ENCODE measurements at regions not wholly inside any gene's neighbourhood (a gene's known extent, or its start where the extent isn't known, plus 50 kb on each side); places are given as distances from the start of the nearest gene placed in this dataset.
A peak's percentile ranks its signal among the peaks of the same experiment; 100 is the strongest.

DNA sequence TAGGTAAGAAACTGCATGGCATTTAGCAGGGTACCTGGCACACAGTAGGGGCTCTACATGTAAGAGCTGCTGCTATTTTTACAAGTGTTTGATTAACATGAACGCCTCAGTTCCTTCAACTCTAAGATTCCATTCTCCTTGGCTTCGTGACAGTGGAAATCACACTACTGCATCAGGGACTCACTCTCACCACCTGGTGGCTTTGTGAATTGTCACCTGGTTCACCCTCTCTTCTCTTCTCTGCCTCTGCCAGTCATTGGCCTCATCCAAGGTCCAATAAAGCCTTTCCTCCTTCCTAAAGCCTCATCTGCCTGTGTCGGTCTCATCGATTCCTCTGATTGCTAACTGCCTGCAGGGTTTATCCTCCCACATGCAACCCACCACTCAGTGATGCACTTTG lies 476.4 kb downstream of the VRK1 start:
- DNase-seq = no peak

- no peak for DNase-seq
These were observed 477.4 kb downstream of the VRK1 start for GRCh38 chr14:97274626-97275025.

GRCh38 chr14:97275276-97275675 lies 478.1 kb downstream of the VRK1 start:
- no peak for DNase-seq

DNA sequence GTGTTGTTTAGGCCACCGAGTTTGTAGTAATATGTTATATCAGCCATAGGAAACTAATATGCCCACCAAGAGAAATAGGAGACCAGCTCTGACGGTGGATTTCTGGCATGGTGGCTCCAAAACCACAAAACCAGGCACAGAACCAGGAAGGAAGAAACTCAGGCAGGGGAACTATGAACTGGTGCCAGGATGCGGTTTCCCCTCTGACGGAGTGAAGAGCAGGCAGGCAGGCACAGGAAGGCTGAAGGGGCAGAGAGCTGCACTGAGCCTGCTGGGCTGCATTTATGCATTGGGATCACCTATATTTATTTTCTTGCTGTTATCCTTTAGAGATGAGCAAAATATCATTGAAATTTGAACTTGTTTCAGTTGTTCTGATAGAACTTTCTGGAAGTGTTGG lies 479.4 kb downstream of the VRK1 start:
- DNase-seq = peak in 1 of 2 donors; percentile 16

GRCh38 chr14:97277711-97278110 lies 480.5 kb downstream of the VRK1 start:
- no peak for DNase-seq

GRCh38 chr14:97280526-97280925 lies 483.3 kb downstream of the VRK1 start:
- DNase-seq = no peak

GRCh38 chr14:97281741-97282140 lies 484.6 kb downstream of the VRK1 start:
- no peak for DNase-seq

DNA sequence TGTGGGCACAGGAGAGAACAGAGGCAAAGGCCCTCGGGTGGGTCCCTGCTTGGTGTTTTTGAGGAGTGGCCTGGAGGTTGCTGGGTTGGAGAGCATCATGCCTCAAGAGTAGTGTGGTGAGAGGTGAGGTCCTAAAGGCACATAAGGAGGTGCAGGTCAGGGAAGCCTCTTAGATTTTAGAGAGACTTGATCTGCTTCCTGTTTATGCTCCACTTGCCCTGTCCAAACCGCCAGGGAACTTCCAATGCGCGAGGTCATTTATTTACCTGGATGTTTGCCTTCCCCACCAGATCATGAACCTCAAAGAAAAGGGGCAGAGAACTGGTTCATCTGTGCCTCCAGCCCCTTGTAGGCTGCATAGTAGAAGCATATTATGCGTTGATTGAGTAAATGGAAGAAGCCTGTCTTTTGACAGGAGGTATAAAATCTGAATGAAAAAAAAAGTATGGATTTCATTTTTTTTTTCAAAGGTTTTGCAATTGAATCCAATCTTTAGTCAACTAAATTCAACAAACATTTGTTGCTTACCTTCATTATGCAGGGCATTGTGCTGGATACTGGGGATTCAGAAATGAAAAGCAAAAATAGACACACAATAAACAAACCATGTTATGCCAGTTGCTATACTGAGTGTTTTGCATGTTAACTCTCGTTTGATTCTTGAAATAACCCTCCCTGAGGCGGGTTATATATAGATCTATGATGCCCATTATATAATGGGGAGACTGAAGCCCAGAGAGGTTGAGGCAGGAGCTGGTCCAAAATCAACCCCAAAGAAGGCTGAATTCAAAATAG lies 485.2 kb downstream of the VRK1 start:
- no peak for DNase-seq

DNA sequence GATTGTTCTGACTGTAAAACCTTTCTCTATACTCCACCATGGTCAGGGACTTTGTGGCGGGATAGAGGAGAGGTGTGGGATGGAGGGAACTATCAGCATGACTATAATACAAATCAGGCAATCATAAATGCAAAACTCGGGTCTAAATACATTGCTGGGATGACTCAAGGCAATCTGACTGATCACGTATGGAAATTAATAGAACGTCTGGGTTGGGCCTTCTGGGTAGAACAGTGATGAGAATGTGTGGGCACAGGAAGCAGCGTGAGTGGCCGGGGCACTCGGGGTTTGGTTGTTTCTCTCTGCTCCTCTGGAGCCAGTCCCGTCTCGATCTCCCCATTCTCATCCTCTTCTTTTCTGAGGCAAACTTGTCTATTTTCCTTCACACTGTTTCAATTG lies 485.8 kb downstream of the VRK1 start:
- DNase-seq = no peak

GRCh38 chr14:97283426-97283825 lies 486.2 kb downstream of the VRK1 start:
- no peak for DNase-seq

DNA sequence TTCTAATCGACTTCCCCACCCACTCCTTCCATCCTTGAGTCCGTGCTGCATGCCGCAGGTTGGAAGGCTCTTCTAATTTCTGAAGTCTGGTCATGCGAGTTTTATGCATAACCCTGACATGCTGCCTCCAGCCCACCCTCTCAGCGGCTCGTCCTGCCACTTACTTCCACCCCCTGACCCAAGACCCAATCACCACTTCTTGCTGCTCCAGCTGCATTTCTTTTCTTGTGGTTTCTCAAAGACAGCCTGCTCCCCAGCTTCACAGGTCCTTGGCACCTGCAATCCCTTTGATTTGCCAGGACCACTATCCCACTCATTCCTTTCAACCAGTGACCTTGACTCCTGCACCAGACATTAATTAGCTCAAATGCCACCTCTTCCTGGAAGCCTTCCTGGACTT lies 486.7 kb downstream of the VRK1 start:
- DNase-seq = no peak

GRCh38 chr14:97287956-97288355 lies 490.8 kb downstream of the VRK1 start:
- no peak for DNase-seq

- DNase-seq = no peak
These were observed 492.9 kb downstream of the VRK1 start for GRCh38 chr14:97290065-97290464.

DNA sequence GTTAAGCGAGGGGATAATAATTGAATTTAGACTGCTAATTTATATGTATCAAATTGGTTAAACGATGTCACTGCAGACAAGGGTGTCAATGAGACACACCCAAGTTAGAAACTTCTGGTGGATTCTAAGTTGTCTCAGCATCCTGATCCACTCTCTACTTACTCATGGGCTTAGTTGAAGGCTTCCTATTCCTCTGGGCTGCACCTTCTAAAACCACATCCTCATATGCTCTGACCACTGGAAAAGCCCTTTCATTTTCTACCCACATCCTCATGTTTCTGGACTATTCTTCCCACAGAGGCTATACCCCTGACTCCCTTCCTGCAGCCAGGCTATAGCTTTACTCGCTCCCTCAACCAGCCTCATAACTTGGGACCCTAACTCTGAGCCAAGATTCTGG lies 493.8 kb downstream of the VRK1 start:
- no peak for DNase-seq

- no peak for DNase-seq
These were observed 496.5 kb downstream of the VRK1 start for GRCh38 chr14:97293659-97294058.

DNA sequence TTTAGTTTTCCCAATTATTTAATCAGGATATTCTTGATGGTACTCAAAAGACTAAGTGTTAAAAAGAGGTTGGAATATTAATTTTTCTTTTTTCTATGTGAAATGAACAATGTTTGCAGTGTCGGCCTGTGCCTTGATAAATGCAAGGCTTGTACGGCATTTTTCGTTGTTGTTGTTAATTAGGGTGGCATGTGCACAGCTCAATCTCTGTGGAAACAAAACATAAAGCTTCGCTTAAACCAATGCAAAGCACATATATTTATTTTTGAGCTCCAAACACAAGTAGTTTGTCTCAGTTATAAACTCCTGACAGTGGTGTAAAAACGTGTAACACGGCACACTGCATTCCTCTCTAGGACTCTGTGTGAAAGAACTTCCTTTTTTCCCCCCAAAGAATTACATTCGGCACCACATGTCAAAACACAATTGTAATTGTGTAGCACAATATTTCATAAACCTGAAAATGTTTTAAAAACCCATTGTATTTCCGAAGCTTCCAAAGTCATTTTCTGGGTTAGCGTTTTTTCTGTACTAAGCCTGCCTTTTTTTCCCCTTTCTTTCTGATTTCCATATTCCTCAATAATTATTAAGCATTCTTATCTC lies 498.0 kb downstream of the VRK1 start:
- DNase-seq = no peak

DNA sequence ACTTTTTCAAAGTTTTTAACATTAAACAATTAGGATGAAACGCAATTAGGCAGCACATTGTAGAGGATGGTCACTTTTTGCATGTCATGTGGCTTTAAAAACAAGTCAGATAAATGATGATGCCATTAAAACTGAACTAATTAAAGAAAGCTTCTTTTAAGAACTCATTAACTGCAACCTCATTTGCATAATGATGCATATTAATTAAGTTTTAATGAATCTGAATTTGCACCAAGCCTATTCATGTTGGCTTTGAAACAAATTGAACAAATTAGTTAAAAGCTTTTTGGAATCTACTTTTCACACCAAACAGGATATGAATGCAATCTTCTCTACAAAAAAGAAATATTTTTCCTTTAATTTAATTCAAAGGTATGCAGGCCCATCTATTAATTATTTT lies 499.0 kb downstream of the VRK1 start:
- DNase-seq = no peak

DNA sequence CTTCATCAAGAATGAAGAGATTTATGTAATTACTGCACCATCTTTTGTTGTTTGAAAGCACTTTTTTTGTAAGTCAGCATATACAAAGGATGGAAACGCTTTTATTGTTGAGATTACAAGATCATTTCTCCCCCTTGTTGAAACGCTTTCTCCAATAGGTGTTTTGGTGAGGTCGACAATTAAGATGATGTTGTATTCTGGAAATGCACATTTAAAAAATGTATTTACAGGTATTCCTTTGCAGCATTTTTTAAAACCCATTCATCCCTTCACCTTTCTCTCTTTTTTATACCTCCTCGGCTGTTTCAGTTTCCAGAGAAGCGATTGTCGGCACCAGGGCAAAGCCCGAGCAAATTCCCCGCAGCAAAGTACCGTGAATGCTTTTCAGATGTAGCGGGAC lies 499.9 kb downstream of the VRK1 start:
- DNase-seq = no peak

DNA sequence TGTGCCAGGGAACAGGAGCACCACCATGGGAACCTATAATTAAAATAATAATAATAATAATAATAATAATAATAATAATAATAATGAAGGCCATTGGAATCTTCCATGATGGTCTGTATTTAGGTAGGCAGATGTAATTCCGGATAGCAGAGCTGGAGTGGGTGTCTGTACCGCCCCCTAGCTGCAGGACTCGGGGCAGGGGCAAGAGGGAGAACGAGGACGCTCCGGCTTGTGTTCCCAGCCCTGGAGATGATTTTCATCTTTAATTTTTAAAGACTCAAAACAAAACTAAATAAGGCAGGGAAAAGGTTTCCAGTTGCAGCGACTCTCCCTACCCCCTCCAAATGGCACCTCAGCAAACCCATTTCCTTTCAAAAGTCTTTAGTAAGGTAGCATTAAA lies 501.1 kb downstream of the VRK1 start:
- no peak for DNase-seq

- DNase-seq = no peak
These were observed 501.6 kb downstream of the VRK1 start for GRCh38 chr14:97298736-97299135.

GRCh38 chr14:97299661-97300060 lies 502.5 kb downstream of the VRK1 start:
- DNase-seq = peak in 1 of 2 donors; percentile 56

DNA sequence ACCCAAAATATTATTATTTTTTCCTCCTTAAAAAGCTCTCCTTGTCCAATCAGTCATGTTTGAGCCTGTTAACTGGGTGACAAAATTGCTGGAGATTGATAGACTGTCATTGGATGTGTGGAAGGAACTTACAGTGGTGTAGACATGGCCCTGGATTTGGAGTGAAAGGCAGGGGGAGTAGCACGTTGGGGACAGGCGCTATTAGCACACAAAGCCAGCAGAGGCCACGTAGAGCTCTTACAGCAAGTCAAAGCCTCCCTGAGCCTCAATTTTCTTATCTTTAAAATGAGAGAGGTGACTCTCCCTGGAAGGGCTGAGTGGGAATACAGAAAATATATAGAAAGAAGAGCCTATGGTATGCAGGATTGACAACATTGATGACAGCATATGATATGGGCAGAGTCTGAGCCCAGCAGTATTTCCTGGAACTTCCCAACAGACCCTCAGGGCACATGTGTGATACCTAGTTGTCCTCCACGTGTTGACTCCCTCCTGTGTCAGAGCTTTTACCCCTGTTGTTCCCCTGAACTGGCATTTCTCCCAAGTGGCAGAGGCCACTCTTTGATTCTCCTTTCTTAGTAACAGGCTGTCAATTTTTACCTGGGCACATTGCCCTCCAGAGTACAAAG lies 504.9 kb downstream of the VRK1 start:
- no peak for DNase-seq

DNA sequence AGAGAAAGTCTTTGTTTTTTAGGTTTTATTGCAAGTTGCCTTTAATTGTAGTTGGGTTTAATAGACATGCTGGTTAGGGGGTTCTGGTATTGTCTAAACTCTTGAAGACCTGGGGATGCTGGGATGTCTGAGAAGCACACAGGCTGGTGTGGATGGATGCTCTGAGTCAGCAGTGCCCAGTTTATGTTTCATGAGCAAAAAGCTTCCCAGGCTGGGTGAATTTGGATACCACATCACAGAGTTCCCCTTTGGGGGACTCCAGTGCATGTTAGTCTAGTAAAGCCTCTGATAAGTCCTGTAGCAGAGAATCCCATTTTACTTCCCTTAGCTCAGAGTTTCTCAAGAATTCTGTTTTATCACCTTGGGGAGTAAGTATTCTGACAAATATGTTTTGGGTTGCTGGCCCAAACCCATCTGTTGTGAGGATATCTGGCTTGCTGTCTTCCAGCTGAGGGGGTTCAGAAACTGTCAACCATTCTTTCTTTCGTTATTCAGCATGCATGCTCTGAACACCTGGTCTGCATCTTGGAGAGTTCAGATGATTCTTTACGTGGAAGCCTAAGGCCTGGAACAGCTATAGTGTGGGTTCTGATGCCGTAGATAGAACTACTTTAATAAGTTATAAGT lies 509.1 kb downstream of the VRK1 start:
- DNase-seq = no peak

DNA sequence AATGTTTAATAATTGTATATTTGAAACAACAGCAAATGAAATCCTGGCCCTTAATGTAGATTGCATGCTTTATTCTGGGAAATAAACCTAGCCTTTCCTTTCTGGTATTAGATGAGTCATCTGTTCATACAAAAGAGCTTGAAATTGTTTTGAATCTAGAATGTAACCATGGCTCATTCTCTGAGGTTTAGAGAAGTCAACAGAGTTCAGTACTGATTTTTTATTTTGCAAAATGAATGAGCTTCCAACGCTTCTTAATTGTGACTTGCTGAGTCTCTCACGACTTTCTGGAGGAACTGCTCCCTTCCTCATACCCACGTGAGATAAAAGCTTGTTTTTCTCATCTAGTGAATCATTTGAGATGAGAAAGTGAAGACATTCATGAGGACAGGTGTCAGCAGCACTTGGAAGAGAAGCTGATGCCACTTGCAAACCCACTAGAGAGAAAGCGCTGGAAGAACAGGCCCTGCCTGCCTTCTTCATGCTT lies 509.6 kb downstream of the VRK1 start:
- no peak for DNase-seq
